ENCODE measurements at regions not wholly inside any gene's neighbourhood (a gene's known extent, or its start where the extent isn't known, plus 50 kb on each side); places are given as distances from the start of the nearest gene placed in this dataset.

- DNase-seq, result no peak
- no peaks in the 10 kb centered on the region for H3K4me1 ChIP-seq
- no peak overlapping the region for H3K4me3 ChIP-seq
- H3K36me3 ChIP-seq, result no peaks in the 10 kb centered on the region
- 79 to 85% methylated on average over 5 of the region's 5 CpGs for WGBS, 2 donors
- H3K27ac ChIP-seq, result no peak overlapping the region
- intact Hi-C loops (cut with DNase I), result no loop called here
- no peaks in the 10 kb centered on the region for H3K27me3 ChIP-seq
- TF ChIP-seq POLR2A (IDR thresholded peaks at IDR 0.05) (no peak), POLR2AphosphoS5 (IDR thresholded peaks at IDR 0.05) (no peak), EP300 (IDR thresholded peaks at IDR 0.05) (no peak), CTCF (IDR thresholded peaks at IDR 0.05) (no peak)
- no peaks in the 10 kb centered on the region for H3K9me3 ChIP-seq
Measured at GRCh38 chr9:82706786-82707185, 356.2 kb downstream of the RASEF start.

- H3K36me3 ChIP-seq, result no peaks in the 10 kb centered on the region
- H3K9me3 ChIP-seq, result peaks cover 0 to 12% (median 0%) of the 10 kb centered on the region in 4 donors
- H3K27ac ChIP-seq, result no peak overlapping the region
- 88 to 90% methylated on average over 2 of the region's 2 CpGs for WGBS, 2 donors
- no peaks in the 10 kb centered on the region for H3K4me1 ChIP-seq
- no peak overlapping the region for H3K4me3 ChIP-seq
- no peak for DNase-seq
- intact Hi-C loops (cut with DNase I), result no loop called here
- no peaks in the 10 kb centered on the region for H3K27me3 ChIP-seq
- TF ChIP-seq POLR2A (IDR thresholded peaks at IDR 0.05) (no peak), POLR2AphosphoS5 (IDR thresholded peaks at IDR 0.05) (no peak), CTCF (IDR thresholded peaks at IDR 0.05) (no peak), EP300 (IDR thresholded peaks at IDR 0.05) (no peak)
Measured at GRCh38 chr9:82716821-82717220, 346.1 kb downstream of the RASEF start.

- Histone ChIP-seq H3K4me1 (no peaks in the 10 kb centered on the region), H3K9me3 (no peaks in the 10 kb centered on the region), H3K27me3 (no peaks in the 10 kb centered on the region), H3K4me3 (no peak overlapping the region), H3K27ac (no peak overlapping the region), H3K36me3 (no peaks in the 10 kb centered on the region)
- TF ChIP-seq POLR2AphosphoS5 (IDR thresholded peaks at IDR 0.05) (no peak), EP300 (IDR thresholded peaks at IDR 0.05) (no peak), POLR2A (IDR thresholded peaks at IDR 0.05) (no peak), CTCF (IDR thresholded peaks at IDR 0.05) (no peak)
- 67 to 83% methylated on average over 1 of the region's 1 CpG for WGBS, 2 donors
- no peak for DNase-seq
- intact Hi-C loops (cut with DNase I), result no loop called here
Measured at GRCh38 chr9:82720515-82720914, 342.4 kb downstream of the RASEF start.

- no peaks in the 10 kb centered on the region for H3K36me3 ChIP-seq
- intact Hi-C loops (cut with DNase I), result no loop called here
Measured at GRCh38 chr9:82721593-82721992, 341.3 kb downstream of the RASEF start.

More at GRCh38 chr9:82721593-82721992, 341.3 kb downstream of the RASEF start:
- Histone ChIP-seq H3K27me3 (no peaks in the 10 kb centered on the region), H3K4me1 (no peaks in the 10 kb centered on the region), H3K27ac (no peak overlapping the region), H3K9me3 (no peaks in the 10 kb centered on the region), H3K4me3 (no peak overlapping the region)
- TF ChIP-seq CTCF (IDR thresholded peaks at IDR 0.05), result no peak
- DNase-seq, result no peak
- 32 to 42% methylated on average over 1 of the region's 1 CpG for WGBS, 2 donors
